Upper lobe of left lung (tissue), 6 donors: ENCODE measurements at regions not wholly inside any gene's neighbourhood (a gene's known extent, or its start where the extent isn't known, plus 50 kb on each side); places are given as distances from the start of the nearest gene placed in this dataset.

ENCODE experiments used
- ATAC-seq, 2 donors: fragments of 200-7000 bp; cut with Tn5 transposase; one replicate each; pipeline ENCODE4 v1.9.1; 2022; ENCODE audit warnings: mild to moderate bottlenecking in 2 of 2, moderate library complexity in 2 of 2; ENCODE audit not compliant: low FRiP score in 2 of 2
- DNase-seq, 2 donors: peaks; one replicate each; pipeline ENCODE4 v3.0.0-alpha.2; 2019 to 2020
- H3K27ac ChIP-seq, 4 donors: fragments of 200-600 bp; sonication (generic); one replicate each; pipeline ENCODE4 v1.5.1; 2016 to 2019
- H3K27me3 ChIP-seq, 4 donors: fragments of 200-600 bp; sonication (generic); one replicate each; pipeline ENCODE4 v1.5.1; 2017 to 2019
- H3K36me3 ChIP-seq, 4 donors: fragments of 200-600 bp; sonication (generic); one replicate each; pipeline ENCODE4 v1.5.1; 2016 to 2019
- H3K4me1 ChIP-seq, 4 donors: fragments of 200-600 bp; sonication (generic); one replicate each; pipeline ENCODE4 v1.5.1; 2018 to 2019
- H3K4me3 ChIP-seq, 4 donors: fragments of 200-600 bp; sonication (generic); one replicate each; pipeline ENCODE4 v1.5.1; 2017 to 2019; ENCODE audit warnings: mild to moderate bottlenecking in 2 of 4, moderate library complexity in 1 of 4
- H3K9me3 ChIP-seq, 4 donors: fragments of 200-600 bp; sonication (generic); one replicate each; pipeline ENCODE4 v1.5.1; 2018 to 2019
- EP300 ChIP-seq, 4 donors: sonication (generic); formaldehyde crosslinking; IDR thresholded peaks; one replicate each; pipeline ENCODE4 v1.5.1; 2017; ENCODE audit warnings: antibody characterized with exemption in 4 of 4, control low read depth in 2 of 4
- POLR2A ChIP-seq, 4 donors: fragments of 450-650 bp; IDR thresholded peaks; one replicate each; pipeline ENCODE4 v1.5.1; 2016 to 2017; ENCODE audit warnings: antibody characterized with exemption in 4 of 4, mild to moderate bottlenecking in 2 of 4
- POLR2AphosphoS5 ChIP-seq, 2 donors: sonication (generic); formaldehyde crosslinking; IDR thresholded peaks; one replicate each; pipeline ENCODE4 v1.5.1; 2017; ENCODE audit warnings: antibody characterized with exemption in 2 of 2
- WGBS, 2 donors: methylation state at CpG; one replicate each; pipeline ENCODE4 v1.1.5; 2017 to 2018; 5-methylcytosine and 5-hydroxymethylcytosine counted together
- TF ChIP-seq, protein P1 (sequence below), 6 experiments: fragments of 450-650 bp in 4 of 6; fragments of 200-600 bp in 2 of 6; sonication (generic) in 2 of 6; IDR thresholded peaks; one replicate each; pipeline ENCODE4 v1.5.1; 2016 to 2019; ENCODE audit warnings: antibody characterized with exemption in 6 of 6
- donor health status: DM: no; HTN: no; CAD: no; lungs with moderate emphysema.
- donor health status: DM: no; HTN: yes; CAD: no; lungs with severe emphysema.

DNA sequence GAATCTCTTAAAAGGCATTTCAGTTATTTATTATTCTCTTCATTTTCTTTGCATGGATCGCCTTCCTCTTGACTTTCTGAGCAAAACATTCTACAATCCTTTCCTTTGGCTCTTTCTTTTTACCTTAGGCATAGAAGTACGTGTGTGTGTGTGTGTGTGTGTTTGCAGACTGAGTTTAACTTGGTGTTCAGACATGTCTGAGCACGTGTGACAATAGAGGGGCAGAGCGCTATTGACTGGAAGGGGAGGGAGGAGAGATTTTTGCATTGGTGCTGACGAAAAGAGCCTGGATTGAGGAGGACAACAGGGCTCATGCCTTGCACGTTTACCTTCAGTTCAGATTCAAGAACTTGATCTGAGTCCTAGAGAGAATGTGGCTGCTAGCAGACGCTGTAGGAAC lies 129.8 kb downstream of the SEC23IP start:
- DNase-seq (no peak), ATAC-seq (no peak)
- Histone ChIP-seq H3K36me3 (no peaks in the 10 kb centered on the region), H3K27me3 (no peaks in the 10 kb centered on the region), H3K9me3 (no peaks in the 10 kb centered on the region), H3K4me3 (no peak overlapping the region), H3K4me1 (no peaks in the 10 kb centered on the region), H3K27ac (no peak overlapping the region)
- TF ChIP-seq POLR2AphosphoS5 (IDR thresholded peaks at IDR 0.05) (no peak), POLR2A (IDR thresholded peaks at IDR 0.05) (no peak), EP300 (IDR thresholded peaks at IDR 0.05) (no peak)
- TF ChIP-seq, protein P1, sequence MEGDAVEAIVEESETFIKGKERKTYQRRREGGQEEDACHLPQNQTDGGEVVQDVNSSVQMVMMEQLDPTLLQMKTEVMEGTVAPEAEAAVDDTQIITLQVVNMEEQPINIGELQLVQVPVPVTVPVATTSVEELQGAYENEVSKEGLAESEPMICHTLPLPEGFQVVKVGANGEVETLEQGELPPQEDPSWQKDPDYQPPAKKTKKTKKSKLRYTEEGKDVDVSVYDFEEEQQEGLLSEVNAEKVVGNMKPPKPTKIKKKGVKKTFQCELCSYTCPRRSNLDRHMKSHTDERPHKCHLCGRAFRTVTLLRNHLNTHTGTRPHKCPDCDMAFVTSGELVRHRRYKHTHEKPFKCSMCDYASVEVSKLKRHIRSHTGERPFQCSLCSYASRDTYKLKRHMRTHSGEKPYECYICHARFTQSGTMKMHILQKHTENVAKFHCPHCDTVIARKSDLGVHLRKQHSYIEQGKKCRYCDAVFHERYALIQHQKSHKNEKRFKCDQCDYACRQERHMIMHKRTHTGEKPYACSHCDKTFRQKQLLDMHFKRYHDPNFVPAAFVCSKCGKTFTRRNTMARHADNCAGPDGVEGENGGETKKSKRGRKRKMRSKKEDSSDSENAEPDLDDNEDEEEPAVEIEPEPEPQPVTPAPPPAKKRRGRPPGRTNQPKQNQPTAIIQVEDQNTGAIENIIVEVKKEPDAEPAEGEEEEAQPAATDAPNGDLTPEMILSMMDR (IDR thresholded peaks at IDR 0.05): no peak
- WGBS, 2 donors: 55 to 65% methylated on average over 7 of the region's 7 CpGs

DNA sequence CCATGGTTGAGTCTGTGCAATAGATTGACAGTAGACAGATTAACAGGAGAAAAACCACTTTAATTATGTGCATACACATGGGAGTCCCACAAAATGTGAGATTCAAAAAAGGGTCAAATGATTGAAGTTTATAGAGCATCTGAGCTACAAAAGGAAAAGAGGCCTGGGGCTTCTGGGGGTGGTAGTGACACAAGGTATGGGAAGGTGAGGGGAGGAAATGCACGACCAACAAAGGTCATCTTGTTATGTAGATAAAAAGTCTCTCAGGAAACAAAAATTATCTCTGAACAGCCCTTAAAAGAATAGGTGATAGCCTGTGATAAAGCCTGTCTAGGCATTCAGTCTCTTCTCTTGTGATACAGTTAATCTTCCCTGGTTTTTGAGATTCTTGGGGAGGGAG lies 141.7 kb downstream of the SEC23IP start:
- DNase-seq: no peak
- H3K36me3 ChIP-seq: no peaks in the 10 kb centered on the region
- TF ChIP-seq, protein P1 (IDR thresholded peaks at IDR 0.05): no peak
- no peak for TF ChIP-seq POLR2A (IDR thresholded peaks at IDR 0.05)
- no peak for TF ChIP-seq EP300 (IDR thresholded peaks at IDR 0.05)
- TF ChIP-seq POLR2AphosphoS5 (IDR thresholded peaks at IDR 0.05): no peak
- no peak overlapping the region for H3K4me3 ChIP-seq
- no peak overlapping the region for H3K27ac ChIP-seq
- WGBS, 2 donors: 59 to 76% methylated on average over 1 of the region's 1 CpG
- no peaks in the 10 kb centered on the region for H3K9me3 ChIP-seq
- no peaks in the 10 kb centered on the region for H3K4me1 ChIP-seq
- no peaks in the 10 kb centered on the region for H3K27me3 ChIP-seq
- ATAC-seq: no peak

GRCh38 chr10:120039046-120039445 lies 146.5 kb downstream of the SEC23IP start:
- Histone ChIP-seq H3K27ac (no peak overlapping the region), H3K9me3 (no peaks in the 10 kb centered on the region), H3K4me1 (no peaks in the 10 kb centered on the region), H3K27me3 (no peaks in the 10 kb centered on the region), H3K36me3 (no peaks in the 10 kb centered on the region), H3K4me3 (no peak overlapping the region)
- TF ChIP-seq EP300 (IDR thresholded peaks at IDR 0.05) (no peak), POLR2A (IDR thresholded peaks at IDR 0.05) (no peak), POLR2AphosphoS5 (IDR thresholded peaks at IDR 0.05) (no peak)
- TF ChIP-seq, protein P1 (IDR thresholded peaks at IDR 0.05): no peak
- ATAC-seq (no peak), DNase-seq (no peak)

- ATAC-seq: no peak
- no peaks in the 10 kb centered on the region for H3K4me1 ChIP-seq
- WGBS, 2 donors: 88 to 89% methylated on average over 6 of the region's 6 CpGs
Observed at GRCh38 chr10:120039826-120040225, 147.3 kb downstream of the SEC23IP start.

GRCh38 chr10:120041807-120042559 lies 149.5 kb downstream of the SEC23IP start:
- TF ChIP-seq, protein P1 (IDR thresholded peaks at IDR 0.05): no peak
- no peak for TF ChIP-seq POLR2AphosphoS5 (IDR thresholded peaks at IDR 0.05)
- no peak for TF ChIP-seq EP300 (IDR thresholded peaks at IDR 0.05)
- H3K4me1 ChIP-seq: no peaks in the 10 kb centered on the region
- no peak for ATAC-seq
- peak in 1 of 2 donors; percentile 65 for DNase-seq
- H3K4me3 ChIP-seq: no peak overlapping the region
- H3K9me3 ChIP-seq: no peaks in the 10 kb centered on the region
- H3K27me3 ChIP-seq: no peaks in the 10 kb centered on the region
- H3K36me3 ChIP-seq: no peaks in the 10 kb centered on the region
- no peak overlapping the region for H3K27ac ChIP-seq
- WGBS, 2 donors: 75 to 84% methylated on average over 4 to 10 of the region's 12 CpGs

More at GRCh38 chr10:120039826-120040225, 147.3 kb downstream of the SEC23IP start:
- H3K9me3 ChIP-seq: no peaks in the 10 kb centered on the region
- no peak overlapping the region for H3K27ac ChIP-seq
- DNase-seq: no peak
- H3K36me3 ChIP-seq: no peaks in the 10 kb centered on the region
- TF ChIP-seq EP300 (IDR thresholded peaks at IDR 0.05): no peak
- TF ChIP-seq POLR2A (IDR thresholded peaks at IDR 0.05): no peak
- no peak for TF ChIP-seq POLR2AphosphoS5 (IDR thresholded peaks at IDR 0.05)
- no peaks in the 10 kb centered on the region for H3K27me3 ChIP-seq
- no peak overlapping the region for H3K4me3 ChIP-seq
